GM19025 (cell line): ENCODE measurements at regions not wholly inside any gene's neighbourhood (a gene's known extent, or its start where the extent isn't known, plus 50 kb on each side); places are given as distances from the start of the nearest gene placed in this dataset.

Experiments
- ATAC-seq: cut with Tn5 transposase; IDR thresholded peaks from one replicate; pipeline ENCODE4 v1.9.1; 2021; ENCODE audit warnings: mild to moderate bottlenecking, low read depth, moderate library complexity; ENCODE audit not compliant: unreplicated experiment

DNA sequence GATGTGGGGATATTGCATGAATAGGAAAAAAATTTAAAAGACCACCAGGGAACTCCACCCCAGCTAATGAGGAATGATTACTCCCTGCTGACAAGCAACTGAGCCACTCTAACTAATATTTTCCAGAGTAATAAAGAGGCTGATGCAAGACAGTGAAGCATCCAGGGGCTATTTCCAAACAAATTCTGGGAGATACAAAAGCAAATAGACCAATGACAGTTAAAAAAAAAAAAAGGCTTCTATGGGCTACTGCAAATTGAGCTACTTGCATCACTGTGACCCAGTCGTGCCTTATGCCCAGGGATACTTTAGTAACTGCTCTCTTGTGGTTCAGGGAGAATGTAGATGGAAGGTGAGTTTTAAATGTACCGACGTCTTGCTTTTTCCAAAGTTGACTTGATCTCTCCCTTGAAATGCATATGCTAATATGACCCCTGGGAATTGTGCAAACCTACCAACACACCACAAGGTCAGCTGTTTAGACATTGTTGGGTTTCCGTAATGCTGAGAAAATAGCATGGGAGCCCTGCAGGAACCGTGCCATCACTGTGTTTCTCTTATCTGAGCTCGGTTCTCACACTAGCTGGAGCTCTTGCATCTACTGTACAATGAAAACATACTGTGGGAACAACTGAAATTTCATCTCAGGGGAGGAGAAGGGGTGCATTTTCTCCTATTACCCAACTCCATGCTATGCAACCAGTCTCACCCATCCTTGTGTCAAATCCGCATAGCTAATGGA, 250.6 kb upstream of the MAP3K1 start:
- ATAC-seq, result no peak

DNA sequence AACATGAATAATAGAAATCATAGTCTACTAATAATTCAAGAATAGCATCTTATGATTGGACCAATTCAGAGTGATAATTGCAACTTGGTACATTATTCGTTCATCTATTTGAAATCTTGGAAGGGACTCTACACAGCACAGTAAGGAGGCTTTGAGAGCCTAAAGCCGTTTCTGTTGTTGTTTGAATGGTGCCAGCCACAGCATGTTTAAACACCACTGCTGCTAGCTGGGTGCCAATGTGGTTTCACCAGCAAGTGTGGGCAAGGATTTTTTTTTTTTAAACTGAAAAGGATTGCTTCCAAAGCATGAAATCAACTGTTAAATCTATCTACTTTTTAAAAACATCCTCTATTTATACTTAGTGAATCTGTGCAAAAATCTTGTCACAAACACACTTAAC, 253.9 kb upstream of the MAP3K1 start:
- ATAC-seq, result no peak

DNA sequence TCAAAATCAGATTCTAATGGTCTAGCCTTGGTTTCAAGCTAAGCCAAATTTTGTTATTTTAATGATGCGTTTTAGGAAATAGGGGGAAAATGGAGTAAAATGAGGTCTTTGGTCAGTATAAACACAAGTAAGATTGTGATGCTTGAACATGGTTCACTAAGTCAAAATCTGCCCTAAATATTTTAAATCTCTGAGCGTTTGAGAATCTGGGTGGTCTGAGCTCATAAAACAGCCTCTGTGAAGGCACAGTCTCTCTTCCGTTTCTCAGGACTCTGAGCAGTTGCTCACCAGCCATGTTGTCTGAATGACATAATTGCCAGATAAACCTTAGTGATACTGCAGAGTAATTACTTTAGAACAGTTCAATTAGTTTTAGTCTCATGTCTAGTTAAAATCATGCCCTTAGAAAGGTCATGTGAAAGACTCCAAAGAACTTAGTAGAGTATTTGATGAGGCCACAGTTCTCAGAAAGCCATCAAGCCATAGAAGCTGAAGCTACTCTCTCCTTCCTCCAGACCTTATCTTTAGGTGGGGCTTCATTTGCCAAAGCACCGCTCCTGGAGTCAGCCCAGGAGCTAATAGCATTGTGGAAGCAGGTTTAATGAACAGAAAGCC, 257.1 kb upstream of the MAP3K1 start:
- ATAC-seq, result no peak

DNA sequence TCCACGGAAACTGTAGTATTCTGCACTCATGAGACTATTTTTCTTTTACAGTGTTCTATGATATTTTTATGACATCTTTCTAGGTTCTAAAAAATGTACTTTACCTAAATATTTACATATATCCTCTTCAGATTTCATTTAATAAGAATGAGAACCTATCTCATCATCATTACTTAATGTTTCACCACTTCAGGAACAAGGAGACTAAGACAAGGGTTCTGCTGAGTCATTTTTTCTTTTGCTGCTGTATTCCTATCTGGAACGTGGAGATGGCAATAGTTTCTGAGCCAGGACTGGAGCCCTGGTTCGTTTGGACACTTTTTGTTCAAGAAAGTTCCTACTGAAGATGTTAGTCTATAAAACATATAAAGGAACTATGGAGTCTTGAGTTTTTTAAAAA, 258.2 kb upstream of the MAP3K1 start:
- ATAC-seq, result no peak

DNA sequence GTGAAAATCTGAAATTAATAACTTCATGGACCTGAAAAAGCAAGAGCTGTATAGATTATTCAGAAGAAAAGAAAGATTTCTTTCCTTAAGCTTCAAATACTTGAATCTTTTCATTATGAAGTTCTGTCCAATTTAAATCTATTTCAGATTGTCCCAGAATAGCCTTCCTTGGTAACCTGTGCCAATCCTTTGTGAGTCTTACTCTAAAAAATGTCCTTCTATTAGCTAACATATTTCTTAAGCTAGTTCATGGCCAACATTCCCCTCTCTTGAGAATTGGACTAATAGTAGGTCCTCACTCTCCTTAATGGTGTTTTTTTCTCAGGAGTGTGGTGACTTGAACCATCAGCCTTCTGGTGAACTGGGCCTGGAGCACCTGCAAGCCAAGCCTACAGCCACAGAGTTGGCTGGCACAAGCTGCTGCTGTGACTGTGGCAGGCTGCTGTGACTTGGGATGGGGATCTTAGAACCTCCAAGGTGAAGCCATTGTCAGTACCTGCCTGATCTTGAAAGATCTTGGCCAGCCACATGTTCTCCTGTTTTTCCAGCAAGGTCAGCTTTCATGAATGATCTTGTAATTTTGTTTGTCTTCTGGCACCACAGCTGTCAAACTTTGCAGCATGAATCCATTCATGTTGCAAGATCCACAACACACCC, 262.6 kb upstream of the MAP3K1 start:
- no peak for ATAC-seq

DNA sequence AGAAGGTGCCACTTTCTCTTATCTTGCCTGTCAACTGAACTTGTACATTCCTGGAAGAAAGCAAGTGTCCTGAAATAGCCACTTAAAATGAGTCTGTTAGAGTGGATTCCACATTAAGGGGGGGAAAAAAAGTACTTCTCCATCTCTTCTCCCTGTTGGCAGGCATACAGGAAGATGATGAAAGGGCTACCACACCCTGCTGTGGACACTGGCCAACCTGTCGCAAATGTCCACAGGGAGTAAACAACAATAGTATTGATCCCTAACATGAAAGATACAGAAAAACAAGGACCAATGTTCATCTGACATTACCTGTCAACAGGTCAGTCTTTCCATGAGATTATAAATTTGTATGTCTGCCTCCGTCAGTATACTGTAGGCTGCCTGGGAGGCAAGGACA, 265.1 kb upstream of the MAP3K1 start:
- no peak for ATAC-seq

DNA sequence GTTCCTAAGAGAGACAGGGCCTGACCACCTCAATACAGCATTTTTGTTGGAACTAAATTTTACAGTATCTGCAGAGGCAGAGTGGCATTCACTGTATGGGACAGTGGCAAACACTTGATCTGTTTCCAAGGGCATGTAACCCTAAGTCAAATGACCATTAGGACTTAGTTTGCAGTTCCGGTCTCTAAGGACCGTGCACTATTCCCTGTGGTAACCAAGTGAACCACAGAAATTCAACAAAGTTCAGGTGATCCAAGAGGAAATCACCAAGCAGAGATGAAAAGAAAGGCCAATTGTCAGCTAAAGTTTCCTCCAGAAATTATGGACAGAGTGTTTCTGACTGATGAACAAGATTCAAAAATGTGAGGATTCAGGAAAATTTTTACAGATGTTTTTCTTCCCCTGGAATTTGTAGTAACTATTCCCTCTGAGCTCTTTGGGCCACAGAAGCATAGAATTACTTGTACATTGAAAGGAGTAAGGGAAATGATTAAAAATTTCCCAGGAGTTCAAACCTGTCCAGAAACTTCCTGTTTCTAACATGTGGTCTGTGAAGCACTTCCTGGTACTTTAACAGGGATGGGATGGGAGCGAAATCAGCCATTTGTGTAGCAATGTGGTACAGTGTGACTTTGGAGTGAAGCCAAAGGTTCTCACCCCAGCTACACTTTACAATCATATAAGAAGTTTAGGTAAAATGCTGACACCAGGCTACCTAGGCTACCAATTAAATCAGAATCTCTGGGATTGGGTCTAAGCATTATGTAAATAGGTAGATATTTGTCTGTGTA, 266.1 kb upstream of the MAP3K1 start:
- ATAC-seq, result no peak

DNA sequence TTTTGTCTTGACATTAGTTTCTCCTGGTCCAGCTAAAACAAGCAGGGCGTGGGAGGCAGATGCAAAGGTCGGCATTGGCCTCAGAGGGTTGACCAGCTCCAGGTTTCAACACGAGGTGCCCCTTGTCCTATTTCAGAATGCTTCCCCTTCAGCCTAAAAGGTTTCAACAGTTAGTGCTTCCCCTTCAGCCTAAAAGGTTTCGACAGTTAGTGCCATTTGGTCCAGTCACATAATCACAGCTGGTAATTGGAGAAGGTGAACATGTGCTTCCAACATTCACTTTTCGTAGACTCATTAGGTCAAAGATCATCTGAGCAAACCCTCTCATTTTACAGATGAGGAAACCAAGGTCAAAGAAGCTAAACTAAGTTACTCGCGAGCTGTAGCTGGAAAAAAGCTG, 270.3 kb upstream of the MAP3K1 start:
- ATAC-seq, result no peak

DNA sequence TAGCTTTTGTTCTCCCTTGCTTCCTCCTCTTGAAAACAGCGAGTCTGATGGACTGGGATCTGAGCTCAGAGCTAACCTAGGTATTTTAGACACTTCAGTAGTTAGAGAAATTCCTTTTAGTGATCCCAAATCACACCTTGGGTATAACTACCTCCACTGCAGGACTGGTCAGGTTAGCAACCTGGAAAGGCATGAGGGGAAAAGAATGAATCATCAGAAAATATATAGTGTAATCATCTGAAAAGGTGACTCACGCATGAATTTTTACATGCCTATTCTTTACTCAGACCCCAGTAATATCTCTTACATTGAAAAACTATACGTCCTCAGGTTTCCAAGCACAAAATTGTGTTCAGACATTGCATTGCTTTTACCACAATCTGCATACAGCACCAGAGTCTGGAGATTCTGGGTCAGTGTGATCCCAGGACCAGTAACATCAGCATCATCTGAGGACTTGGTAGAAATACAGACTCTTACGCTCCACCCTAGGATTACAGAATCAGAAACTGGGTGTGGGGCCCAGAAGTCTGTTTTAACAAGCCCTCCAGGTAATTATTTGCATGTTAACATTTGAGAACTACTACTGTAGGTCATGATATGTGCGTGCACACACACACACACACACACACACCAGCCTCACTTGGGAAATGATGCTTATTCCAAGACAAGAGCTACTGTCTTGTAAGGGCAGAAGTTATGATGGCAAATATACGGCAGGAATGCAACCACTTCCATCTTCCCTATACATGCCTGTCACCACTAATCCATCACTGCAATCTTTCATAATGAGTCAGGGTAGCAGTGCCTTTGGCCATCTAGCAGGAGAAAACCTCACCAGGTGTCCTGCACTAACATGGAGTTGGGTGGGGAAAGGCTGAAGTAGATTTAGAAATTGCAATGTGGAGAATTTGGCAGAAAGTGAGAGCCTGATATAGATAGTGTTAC, 271.6 kb upstream of the MAP3K1 start:
- no peak for ATAC-seq

DNA sequence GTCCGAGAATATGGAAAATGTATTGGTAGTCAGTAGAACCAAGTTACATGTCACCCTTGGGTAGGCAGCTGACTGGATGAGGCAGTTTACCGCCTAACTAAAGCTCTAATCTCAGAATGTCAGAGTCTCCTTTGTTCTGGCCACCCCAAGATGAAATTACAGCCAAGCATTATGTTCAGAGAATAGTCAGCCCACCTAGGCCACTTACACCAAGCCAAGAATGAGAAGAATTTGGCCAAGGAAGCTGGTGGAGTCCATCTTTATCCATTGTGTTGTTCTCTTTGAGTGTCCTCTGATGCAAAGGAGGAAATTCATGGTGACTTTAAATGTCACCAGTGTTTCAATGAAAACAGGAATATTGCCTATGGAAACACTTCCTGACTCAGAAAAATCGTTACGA, 275.1 kb upstream of the MAP3K1 start:
- ATAC-seq, result no peak

DNA sequence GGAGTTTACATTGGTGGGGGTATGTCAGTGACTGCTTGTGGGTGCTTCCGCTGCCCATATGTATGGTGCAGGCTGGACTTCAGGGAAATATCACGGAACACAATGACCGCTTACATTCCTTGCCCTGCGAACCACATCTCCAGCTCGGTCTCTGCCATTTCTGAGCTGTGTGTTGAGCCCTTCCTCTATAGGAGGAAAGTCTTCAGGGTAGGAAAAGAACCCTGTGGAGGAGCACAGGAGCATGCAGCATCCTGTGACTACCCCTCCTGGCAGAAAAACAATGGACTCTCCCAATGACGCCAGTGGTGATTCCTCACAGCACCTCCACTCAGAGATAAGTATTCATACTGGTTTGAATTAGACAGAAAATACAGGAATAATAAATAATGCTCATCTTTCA, 276.8 kb upstream of the MAP3K1 start:
- ATAC-seq, result no peak

DNA sequence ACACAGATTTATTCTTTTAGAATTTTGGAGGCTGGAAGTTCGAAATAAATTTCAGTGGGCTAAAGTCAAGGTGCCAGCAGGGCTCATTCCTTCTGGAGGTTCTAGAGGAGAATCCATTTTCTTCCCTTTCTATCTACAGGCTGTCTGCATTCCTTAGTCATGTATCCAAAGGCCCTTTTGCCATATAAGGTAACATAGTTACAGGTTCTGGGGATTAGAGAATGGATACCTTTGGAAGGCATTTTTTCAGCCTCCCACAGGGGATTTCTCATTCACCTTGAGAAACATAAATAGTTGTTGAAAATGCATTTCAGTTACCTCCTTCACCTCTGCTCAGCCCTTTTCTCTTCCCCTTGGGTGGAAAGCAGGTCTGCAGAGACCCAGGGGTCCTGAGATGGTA, 280.0 kb upstream of the MAP3K1 start:
- ATAC-seq, result no peak

DNA sequence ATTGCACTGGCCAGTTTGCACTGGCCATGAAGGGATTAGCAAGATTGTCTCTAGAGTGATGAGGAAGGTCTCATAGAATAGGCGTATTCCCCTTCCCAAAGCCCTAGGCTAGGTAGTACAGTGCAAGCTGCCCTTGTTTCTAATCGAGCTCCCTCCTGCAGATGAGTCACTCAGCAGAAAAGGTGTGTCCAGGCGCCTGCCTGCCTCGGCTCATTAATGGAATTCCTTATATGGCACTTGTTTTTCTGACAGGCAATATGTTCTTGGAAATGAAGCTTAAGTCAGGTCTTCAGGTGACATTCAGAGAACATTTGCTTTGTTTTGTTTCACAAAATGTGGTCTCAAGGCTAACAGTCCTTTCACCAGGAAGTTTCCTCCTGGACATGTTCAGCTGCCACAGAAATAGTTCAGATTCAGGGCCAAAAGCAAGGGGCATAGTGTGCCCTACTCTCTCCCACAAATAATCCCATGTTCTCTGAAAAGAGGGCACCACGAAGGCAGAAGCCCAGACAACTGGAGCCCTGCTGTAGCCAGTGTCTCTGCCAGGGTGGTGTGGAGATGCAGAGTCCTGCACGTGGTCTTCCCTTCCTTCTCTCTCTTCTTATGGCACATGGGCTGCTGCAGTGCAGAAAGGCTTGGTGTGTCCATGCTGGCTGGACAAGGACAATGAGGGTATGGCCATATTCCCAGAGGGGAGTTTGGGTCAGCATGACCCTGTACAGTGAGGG, 281.1 kb upstream of the MAP3K1 start:
- ATAC-seq, result no peak

DNA sequence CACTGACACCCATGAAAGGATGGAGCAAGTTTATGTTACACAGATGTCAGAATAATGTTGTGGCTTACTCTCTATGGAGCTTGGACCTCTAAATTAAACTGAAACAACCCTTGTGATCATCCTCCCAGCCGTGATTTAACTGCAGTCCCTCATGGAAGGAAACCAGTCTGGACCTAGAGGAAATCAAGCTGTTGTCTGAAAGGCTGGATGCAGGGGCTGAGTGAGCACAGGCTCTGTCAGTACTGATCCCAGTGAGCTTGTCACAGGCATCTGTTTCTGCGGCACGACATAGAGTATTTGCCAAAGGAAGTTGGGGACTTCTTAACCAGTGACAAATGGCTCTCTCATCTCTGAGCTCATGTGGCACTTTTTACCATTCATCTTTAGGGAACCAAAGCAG, 282.9 kb upstream of the MAP3K1 start:
- no peak for ATAC-seq

DNA sequence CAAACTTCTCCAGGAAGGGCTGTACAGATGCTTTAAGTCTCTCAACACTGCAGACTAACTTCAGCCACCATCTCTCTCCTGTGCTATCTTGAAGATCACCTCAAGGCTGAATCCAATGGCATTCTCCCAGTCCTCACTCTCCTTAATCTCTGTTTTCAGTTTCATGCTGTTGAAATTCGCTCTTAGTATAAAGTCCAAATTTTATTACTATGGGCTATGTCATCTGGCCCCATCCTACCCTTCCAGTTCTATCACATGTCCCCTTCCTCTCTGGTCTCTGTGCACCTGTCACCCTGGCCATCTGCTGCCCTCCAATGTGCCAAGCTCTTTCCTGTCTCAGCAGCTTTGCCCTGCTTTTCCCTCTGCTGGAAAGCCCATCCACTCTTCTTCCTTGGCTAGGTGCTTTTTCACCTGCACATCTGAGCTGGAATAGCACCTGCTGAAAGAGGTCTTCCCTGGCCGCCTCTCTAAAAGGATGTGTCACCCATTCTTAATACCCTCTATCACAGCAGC, 284.7 kb upstream of the MAP3K1 start:
- no peak for ATAC-seq

DNA sequence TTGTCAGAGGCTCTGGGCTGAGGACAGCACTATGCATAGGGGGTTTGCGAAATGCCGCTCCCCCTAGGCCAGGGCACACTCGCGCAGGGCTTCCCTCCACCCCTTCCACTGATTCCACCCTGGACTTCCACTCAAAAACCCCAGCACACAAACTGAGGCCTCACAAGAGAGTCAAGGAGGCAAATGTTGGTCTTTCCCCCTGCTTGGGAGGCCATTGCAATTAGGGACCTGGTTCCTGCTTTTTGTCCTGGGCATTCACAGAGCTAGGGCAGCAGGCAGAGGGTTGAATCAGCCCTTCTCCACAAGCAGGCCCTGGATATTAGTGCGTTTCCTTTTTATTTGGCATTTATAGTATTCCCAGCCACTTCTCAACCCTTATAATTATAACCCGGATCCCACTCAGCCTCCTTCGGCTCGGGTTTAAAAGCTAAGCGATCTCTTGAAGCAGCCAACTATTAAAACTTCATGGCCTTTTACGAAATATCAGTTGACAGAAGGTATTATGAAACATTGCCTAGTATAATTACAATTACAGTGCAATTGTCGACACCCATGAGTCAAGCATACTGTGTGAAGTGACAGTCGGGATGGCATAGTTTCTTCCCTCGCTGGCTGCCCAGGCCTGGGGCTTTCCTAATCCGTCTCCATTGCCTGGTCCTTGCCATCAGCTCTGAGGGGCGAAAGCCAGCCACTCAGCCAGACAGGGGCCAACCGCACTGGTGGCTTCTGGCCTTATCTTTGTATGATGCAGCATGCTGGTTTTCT, 285.5 kb upstream of the MAP3K1 start:
- ATAC-seq, result no peak

DNA sequence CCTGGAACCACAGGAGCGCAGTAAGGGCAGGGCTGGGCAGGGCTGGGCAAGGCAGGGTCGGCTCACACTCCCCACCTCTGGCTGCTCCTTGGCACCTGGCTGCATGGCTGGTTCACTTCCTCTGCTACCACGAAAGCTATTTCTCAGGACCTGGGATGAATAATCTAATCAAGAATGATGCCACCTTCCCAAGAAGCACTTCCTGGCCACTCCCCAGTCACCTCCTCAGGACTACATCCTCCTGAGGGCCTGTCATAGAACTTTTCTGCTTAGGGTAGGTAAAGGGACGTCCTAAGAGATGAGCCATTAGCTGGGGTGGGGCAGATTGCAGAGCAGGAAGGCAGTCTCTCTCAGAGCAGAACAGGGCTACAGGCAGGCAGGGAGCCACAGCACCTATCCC, 288.2 kb upstream of the MAP3K1 start:
- no peak for ATAC-seq

DNA sequence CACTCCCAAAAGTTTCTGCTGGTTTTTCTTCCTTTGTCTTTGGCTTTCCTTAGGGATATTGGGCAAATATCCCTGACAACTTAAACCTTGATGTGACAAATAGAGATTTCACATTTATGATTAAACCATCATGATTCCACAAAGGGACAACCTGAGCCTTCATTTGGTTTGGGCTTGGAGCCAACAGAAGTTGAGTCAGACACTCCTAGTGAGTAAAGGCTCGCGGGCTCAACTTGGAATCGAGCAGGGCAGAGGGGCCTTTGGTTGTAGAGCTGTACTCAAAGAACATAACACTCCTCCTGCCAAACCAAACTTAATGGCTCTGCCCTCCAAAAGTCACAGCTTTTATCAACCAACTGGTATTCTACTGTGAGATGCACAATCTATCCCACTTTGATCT, 290.2 kb upstream of the MAP3K1 start:
- ATAC-seq, result no peak
